ENCODE measurements at regions not wholly inside any gene's neighbourhood (a gene's known extent, or its start where the extent isn't known, plus 50 kb on each side); places are given as distances from the start of the nearest gene placed in this dataset.

- TF ChIP-seq CTCF (IDR thresholded peaks at IDR 0.05) (no peak), POLR2A (IDR thresholded peaks at IDR 0.05) (no peak)
These were observed 151.2 kb upstream of the TLL1 start for GRCh38 chr4:165721815-165722214.

All from lower leg skin (tissue), 3 donors.